OCI-LY7 (cell line): ENCODE measurements at regions not wholly inside any gene's neighbourhood (a gene's known extent, or its start where the extent isn't known, plus 50 kb on each side); places are given as distances from the start of the nearest gene placed in this dataset.

Source experiments
- CTCF ChIP-seq: fragments of 200-600 bp; sonication (generic); conservative IDR thresholded peaks from 2 replicates; pipeline ENCODE4 v1.5.1; 2014; ENCODE audit warnings: mild to moderate bottlenecking, antibody characterized with exemption, low read length, moderate library complexity, mixed read lengths
- EZH2phosphoT487 ChIP-seq: fragments of 200-600 bp; sonication (generic); IDR thresholded peaks from 2 replicates; pipeline ENCODE4 v1.6.1; 2018; ENCODE audit warnings: low read depth, borderline replicate concordance, mild to moderate bottlenecking, mixed run types, antibody characterized with exemption, low read length, moderate library complexity, mixed read lengths

DNA sequence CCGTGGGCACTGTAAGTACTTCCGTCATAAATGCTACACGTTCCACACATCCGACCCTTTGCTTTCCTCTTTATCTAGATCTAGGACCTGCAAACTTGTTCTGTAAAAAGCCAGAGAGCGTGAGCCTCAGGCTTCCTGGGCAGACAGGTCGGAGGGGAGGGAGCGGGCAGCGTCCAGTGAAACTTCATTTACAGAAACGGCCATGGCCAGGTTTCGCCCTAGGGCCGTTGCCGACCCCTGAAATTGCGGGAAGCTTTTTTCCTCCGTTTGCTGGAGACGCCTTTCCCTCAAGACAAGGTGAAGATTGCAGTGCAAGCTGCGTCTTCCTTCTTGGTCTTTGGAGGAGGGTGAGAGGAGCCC is 155.4 kb downstream of the DLL1 start:
- TF ChIP-seq CTCF = no peak
- TF ChIP-seq EZH2phosphoT487 = no peak
